ENCODE measurements at regions not wholly inside any gene's neighbourhood (a gene's known extent, or its start where the extent isn't known, plus 50 kb on each side); places are given as distances from the start of the nearest gene placed in this dataset.

DNA sequence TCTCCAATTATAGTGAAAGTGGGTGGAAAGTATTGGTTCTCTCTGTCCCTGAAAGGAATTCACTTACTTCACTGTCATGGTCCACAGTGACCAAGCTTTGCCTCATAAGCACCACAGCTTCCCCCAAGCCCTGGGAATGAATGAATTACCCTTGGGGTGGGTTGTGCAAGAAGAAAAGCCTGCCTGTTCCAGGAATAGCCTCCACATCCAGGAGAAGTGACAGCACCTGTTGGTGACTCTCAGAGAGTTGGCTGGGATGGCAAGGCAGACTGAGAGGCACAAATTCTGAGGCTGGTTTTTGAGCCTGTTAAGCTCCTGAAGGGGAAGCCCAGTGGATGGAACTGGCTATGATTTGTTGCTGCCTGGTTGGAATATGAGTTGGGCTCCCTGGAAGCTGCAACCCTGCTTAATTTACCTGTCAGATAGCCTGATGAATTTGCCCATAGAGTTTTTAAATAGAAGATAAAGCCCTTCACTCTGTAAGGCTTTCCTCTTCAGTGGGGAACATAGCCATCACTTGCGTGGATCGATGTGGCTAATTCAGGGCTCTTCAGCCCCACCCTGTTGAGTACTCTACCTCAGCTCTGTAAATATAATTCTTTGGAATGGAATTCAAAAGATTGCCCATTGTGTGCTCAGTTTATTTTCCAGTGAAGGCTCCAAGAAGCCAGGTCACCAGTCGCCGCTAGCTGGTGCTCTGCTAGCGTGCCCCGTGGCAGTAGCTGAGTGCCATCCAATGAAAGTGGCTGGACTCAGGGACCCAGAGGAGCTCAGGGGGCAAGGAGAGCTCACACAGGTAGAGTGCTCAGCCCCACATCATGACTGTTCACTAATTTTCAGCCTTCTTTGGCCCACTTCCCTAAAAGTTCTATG is 479.3 kb downstream of the IRS1 start:
- no peak overlapping the region for H3K4me3 ChIP-seq (ENCODE audit: low read depth, low read length)
- TF ChIP-seq CTCF (IDR thresholded peaks at IDR 0.05; ENCODE audit: borderline replicate concordance, insufficient read depth, low read depth, low read length), result no peak

DNA sequence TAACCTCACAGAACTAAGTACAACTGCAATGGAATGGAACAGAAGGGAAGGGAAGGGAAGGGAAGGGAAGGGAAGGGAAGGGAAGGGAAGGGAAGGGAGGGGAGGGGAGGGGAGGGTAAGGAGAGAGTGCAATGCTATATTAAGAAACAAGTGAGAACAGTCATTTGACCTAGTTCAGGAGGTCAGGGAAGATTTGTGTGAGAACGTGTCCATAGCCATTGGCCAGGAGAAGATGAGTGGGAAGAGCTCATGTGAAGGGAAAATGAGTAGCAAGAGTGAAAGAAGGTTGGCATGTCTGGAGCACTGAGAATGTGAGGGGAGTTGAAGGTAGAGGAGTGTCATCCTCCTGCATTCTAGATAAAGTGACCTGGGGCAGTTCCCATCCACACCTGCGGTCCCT is 481.6 kb downstream of the IRS1 start:
- H3K4me3 ChIP-seq (ENCODE audit: low read depth, low read length), result no peak overlapping the region
- TF ChIP-seq CTCF (IDR thresholded peaks at IDR 0.05; ENCODE audit: borderline replicate concordance, insufficient read depth, low read depth, low read length), result no peak

GRCh38 chr2:226313060-226313459 is 486.6 kb downstream of the IRS1 start:
- no peak for TF ChIP-seq CTCF (IDR thresholded peaks at IDR 0.05; ENCODE audit: borderline replicate concordance, insufficient read depth, low read depth, low read length)
- H3K4me3 ChIP-seq (ENCODE audit: low read depth, low read length), result no peak overlapping the region

GRCh38 chr2:226312155-226312554 is 487.5 kb downstream of the IRS1 start:
- no peak for TF ChIP-seq CTCF (IDR thresholded peaks at IDR 0.05; ENCODE audit: borderline replicate concordance, insufficient read depth, low read depth, low read length)
- H3K4me3 ChIP-seq (ENCODE audit: low read depth, low read length), result no peak overlapping the region

DNA sequence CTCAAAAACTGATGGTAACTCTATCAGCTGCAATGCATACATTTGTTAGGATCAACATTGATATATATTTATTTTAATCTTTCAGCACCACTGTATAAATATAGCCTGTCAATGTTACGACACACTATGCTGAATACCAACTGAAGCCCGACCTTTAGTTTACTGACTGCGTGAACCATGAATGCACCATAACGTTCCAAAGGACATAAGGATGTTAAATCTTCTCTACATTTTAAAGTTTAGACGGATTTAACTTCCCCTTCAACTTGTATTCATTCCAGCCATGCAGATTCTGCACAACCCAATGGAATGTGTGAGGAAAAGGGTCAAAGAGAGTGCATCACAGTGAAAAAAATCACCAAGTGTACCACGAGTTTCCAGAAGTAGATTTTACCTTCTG is 489.5 kb downstream of the IRS1 start:
- TF ChIP-seq CTCF (IDR thresholded peaks at IDR 0.05; ENCODE audit: borderline replicate concordance, insufficient read depth, low read depth, low read length), result no peak
- H3K4me3 ChIP-seq (ENCODE audit: low read depth, low read length), result no peak overlapping the region

- no peak for TF ChIP-seq CTCF (IDR thresholded peaks at IDR 0.05; ENCODE audit: borderline replicate concordance, insufficient read depth, low read depth, low read length)
These were observed 490.6 kb downstream of the IRS1 start for GRCh38 chr2:226308986-226309385.

GRCh38 chr2:226308323-226308680 is 491.3 kb downstream of the IRS1 start:
- no peak for TF ChIP-seq CTCF (IDR thresholded peaks at IDR 0.05; ENCODE audit: borderline replicate concordance, insufficient read depth, low read depth, low read length)
- no peak overlapping the region for H3K4me3 ChIP-seq (ENCODE audit: low read depth, low read length)

More at GRCh38 chr2:226308986-226309385, 490.6 kb downstream of the IRS1 start:
- H3K4me3 ChIP-seq (ENCODE audit: low read depth, low read length), result no peak overlapping the region

All from GM12875 (cell line).